ENCODE measurements at regions not wholly inside any gene's neighbourhood (a gene's known extent, or its start where the extent isn't known, plus 50 kb on each side); places are given as distances from the start of the nearest gene placed in this dataset.

- H3K27me3 ChIP-seq, result no peaks in the 10 kb centered on the region
- no peak overlapping the region for H3K9ac ChIP-seq (ENCODE audit: low read depth in 2 of 2, low read length in 2 of 2)
- TF ChIP-seq, protein P1, sequence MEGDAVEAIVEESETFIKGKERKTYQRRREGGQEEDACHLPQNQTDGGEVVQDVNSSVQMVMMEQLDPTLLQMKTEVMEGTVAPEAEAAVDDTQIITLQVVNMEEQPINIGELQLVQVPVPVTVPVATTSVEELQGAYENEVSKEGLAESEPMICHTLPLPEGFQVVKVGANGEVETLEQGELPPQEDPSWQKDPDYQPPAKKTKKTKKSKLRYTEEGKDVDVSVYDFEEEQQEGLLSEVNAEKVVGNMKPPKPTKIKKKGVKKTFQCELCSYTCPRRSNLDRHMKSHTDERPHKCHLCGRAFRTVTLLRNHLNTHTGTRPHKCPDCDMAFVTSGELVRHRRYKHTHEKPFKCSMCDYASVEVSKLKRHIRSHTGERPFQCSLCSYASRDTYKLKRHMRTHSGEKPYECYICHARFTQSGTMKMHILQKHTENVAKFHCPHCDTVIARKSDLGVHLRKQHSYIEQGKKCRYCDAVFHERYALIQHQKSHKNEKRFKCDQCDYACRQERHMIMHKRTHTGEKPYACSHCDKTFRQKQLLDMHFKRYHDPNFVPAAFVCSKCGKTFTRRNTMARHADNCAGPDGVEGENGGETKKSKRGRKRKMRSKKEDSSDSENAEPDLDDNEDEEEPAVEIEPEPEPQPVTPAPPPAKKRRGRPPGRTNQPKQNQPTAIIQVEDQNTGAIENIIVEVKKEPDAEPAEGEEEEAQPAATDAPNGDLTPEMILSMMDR (IDR thresholded peaks at IDR 0.05), result no peak
- no peak for DNase-seq
- H3K36me3 ChIP-seq, result no peaks in the 10 kb centered on the region
- H3K9me3 ChIP-seq, result no peaks in the 10 kb centered on the region
- H3K4me3 ChIP-seq, result no peak overlapping the region
- no peaks in the 10 kb centered on the region for H3K4me1 ChIP-seq
- H3K27ac ChIP-seq, result no peak overlapping the region
- intact Hi-C loops (cut with DNase I), result no loop called here
Measured at GRCh38 chr19:29022165-29022564, 190.8 kb downstream of the UQCRFS1 start.

DNA sequence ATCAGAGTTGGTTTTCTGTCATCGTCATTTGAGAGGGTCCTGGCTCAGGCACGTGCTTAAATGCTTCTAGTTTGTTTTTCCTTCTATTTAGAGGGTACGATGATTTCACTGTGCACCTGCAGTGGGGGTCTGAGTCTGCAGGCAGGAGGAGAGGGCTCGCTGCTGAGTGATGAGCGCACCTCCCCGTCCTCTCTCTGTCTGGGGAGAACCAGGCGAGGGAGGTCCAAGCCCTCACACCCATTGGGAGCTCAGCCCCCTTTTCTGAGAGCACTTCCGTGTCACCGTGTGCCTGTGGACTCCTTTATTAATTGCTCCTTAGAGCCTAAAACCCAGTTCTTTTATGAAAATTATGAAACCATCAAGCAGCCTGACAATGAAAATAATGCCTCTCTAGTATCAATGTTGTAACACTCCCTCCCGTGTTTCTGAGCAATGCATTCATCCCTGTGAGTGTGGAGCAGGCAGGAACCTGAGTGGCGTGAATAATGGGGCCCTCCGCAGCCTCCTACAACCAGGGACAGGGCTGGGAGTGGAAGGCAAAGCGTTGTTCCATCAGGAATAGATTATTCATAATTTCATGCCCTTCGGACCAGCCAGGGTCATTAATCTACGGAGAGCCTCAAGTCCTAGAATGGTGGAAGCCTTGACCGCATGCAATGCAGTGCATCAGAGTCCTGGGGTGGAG lies 191.6 kb downstream of the UQCRFS1 start:
- H3K27ac ChIP-seq, result no peak overlapping the region
- DNase-seq, result no peak
- H3K27me3 ChIP-seq, result no peaks in the 10 kb centered on the region
- H3K4me3 ChIP-seq, result no peak overlapping the region
- no peaks in the 10 kb centered on the region for H3K36me3 ChIP-seq
- no peaks in the 10 kb centered on the region for H3K9me3 ChIP-seq
- TF ChIP-seq, protein P1 (IDR thresholded peaks at IDR 0.05), result no peak
- intact Hi-C loops (cut with DNase I), result no loop called here
- no peak overlapping the region for H3K9ac ChIP-seq (ENCODE audit: low read depth in 2 of 2, low read length in 2 of 2)
- H3K4me1 ChIP-seq, result no peaks in the 10 kb centered on the region

DNA sequence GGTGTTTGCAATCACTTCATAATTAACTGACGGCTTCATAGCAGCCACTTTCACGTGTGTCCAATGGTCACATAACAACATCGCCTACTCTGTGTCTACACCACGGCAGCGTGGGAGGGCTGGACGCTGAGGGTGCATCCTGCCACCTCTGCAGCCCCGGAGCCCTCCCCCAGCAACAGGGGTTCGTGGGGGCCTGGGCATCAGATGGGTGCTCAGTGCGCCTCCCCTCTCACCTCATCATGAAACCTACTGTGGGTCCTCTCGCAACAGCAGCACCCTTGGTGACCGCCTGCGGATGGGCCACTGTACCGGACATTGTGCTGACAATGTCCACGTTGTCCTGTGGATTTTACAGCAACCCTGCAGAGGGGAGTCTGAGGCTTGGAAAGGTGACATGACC lies 193.5 kb downstream of the UQCRFS1 start:
- intact Hi-C loops (cut with DNase I), result no loop called here
- H3K4me1 ChIP-seq, result no peaks in the 10 kb centered on the region
- no peak overlapping the region for H3K27ac ChIP-seq
- no peaks in the 10 kb centered on the region for H3K9me3 ChIP-seq
- H3K36me3 ChIP-seq, result no peaks in the 10 kb centered on the region
- no peak for DNase-seq
- H3K4me3 ChIP-seq, result no peak overlapping the region
- H3K9ac ChIP-seq (ENCODE audit: low read depth in 2 of 2, low read length in 2 of 2), result no peak overlapping the region
- TF ChIP-seq, protein P1 (IDR thresholded peaks at IDR 0.05), result no peak
- no peaks in the 10 kb centered on the region for H3K27me3 ChIP-seq

DNA sequence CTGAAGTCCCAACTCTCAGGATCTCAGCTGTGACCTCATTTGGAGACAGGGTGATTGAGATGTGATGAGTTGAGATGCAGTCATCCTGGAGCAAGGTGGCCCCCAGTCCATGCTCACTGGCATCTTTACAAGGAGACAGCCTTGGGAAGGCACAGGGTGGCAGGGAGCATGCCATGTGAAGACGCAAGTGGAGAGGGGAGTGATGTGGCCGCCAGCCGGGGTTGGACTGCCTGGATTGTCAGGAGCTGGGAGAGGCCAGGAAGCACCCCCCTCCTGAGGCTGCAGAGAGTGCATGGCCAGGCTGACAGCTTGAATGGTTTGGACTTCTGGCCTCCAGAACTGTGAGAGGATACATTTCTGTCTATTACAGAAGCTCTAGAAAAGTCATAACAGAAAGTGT lies 194.4 kb downstream of the UQCRFS1 start:
- H3K27ac ChIP-seq, result no peak overlapping the region
- DNase-seq, result no peak
- TF ChIP-seq, protein P1 (IDR thresholded peaks at IDR 0.05), result no peak
- no peaks in the 10 kb centered on the region for H3K9me3 ChIP-seq
- H3K4me1 ChIP-seq, result no peaks in the 10 kb centered on the region
- no peaks in the 10 kb centered on the region for H3K27me3 ChIP-seq
- intact Hi-C loops (cut with DNase I), result no loop called here
- no peak overlapping the region for H3K9ac ChIP-seq (ENCODE audit: low read depth in 2 of 2, low read length in 2 of 2)
- H3K36me3 ChIP-seq, result no peaks in the 10 kb centered on the region
- no peak overlapping the region for H3K4me3 ChIP-seq

DNA sequence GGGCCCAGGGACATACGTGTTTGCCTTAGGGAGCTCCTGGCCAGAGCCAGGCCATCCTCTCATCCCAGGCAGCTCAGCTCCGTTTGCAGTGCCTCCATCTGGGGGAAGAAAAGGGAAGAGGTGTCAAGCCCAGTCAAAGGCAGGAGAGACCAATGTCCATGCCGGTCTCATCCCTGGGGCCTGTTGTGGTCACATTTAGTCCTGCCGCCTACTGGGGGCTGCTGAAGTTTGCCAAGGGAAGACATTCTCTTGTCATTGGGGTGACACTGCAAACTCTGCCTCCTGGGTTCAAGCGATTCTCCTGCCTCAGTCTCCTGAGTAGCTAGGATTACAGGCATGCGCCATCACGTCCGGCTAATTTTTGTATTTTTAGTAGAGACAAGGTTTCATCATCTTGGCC lies 195.2 kb downstream of the UQCRFS1 start:
- intact Hi-C loops (cut with DNase I), result no loop called here
- no peak overlapping the region for H3K27ac ChIP-seq
- no peaks in the 10 kb centered on the region for H3K4me1 ChIP-seq
- no peak overlapping the region for H3K9ac ChIP-seq (ENCODE audit: low read depth in 2 of 2, low read length in 2 of 2)
- no peaks in the 10 kb centered on the region for H3K27me3 ChIP-seq
- H3K9me3 ChIP-seq, result no peaks in the 10 kb centered on the region
- no peaks in the 10 kb centered on the region for H3K36me3 ChIP-seq
- H3K4me3 ChIP-seq, result no peak overlapping the region
- no peak for DNase-seq
- TF ChIP-seq, protein P1 (IDR thresholded peaks at IDR 0.05), result no peak
